ENCODE measurements at regions not wholly inside any gene's neighbourhood (a gene's known extent, or its start where the extent isn't known, plus 50 kb on each side); places are given as distances from the start of the nearest gene placed in this dataset.

DNA sequence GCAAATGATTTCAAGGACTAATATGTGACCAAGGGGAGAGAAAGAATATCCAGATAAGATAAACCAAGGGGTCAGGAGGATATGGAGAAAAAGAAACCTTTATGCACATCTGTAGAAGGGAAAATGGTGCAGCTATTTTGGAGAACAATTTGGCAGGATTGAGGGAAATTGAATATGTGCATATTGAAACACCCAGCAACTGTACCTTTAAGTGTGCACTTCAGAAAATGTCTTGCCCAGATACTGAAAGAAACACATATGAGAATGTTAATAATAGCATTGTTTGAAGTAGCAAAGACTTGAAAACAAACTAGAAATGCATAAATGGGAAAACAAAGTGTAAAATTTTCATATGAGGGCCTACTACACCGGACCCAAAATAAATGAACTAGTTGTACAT, 599.6 kb downstream of the PSAT1 start:
- Histone ChIP-seq H3K4me1 (no peaks in the 10 kb centered on the region), H3K27me3 (no peaks in the 10 kb centered on the region), H3K9me3 (no peaks in the 10 kb centered on the region), H3K36me3 (no peaks in the 10 kb centered on the region), H3K27ac (no peak overlapping the region), H3K4me3 (no peak overlapping the region)
- 76 to 89% methylated on average over 1 of the region's 1 CpG for WGBS, 2 donors (ENCODE audit: low coverage in 1 of 2)
- intact Hi-C loops (cut with DNase I; ENCODE audit: low total_unique reads) (no loop called here), in situ Hi-C loops (cut with MboI; ENCODE audit: low pct_ligation_motif_present in 1 of 4, low pct_unique_long_range_greater_than_20kb in 1 of 4, low sequenced_read_pairs in 3 of 4) (no loop called here)
- no peak for TF ChIP-seq POLR2A (IDR thresholded peaks at IDR 0.05)
- TF ChIP-seq POLR2AphosphoS5 (IDR thresholded peaks at IDR 0.05) = no peak
- TF ChIP-seq, protein P1, sequence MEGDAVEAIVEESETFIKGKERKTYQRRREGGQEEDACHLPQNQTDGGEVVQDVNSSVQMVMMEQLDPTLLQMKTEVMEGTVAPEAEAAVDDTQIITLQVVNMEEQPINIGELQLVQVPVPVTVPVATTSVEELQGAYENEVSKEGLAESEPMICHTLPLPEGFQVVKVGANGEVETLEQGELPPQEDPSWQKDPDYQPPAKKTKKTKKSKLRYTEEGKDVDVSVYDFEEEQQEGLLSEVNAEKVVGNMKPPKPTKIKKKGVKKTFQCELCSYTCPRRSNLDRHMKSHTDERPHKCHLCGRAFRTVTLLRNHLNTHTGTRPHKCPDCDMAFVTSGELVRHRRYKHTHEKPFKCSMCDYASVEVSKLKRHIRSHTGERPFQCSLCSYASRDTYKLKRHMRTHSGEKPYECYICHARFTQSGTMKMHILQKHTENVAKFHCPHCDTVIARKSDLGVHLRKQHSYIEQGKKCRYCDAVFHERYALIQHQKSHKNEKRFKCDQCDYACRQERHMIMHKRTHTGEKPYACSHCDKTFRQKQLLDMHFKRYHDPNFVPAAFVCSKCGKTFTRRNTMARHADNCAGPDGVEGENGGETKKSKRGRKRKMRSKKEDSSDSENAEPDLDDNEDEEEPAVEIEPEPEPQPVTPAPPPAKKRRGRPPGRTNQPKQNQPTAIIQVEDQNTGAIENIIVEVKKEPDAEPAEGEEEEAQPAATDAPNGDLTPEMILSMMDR (IDR thresholded peaks at IDR 0.05) = no peak
- TF ChIP-seq EP300 (IDR thresholded peaks at IDR 0.05; ENCODE audit: low read depth) = no peak
- no peak for DNase-seq

DNA sequence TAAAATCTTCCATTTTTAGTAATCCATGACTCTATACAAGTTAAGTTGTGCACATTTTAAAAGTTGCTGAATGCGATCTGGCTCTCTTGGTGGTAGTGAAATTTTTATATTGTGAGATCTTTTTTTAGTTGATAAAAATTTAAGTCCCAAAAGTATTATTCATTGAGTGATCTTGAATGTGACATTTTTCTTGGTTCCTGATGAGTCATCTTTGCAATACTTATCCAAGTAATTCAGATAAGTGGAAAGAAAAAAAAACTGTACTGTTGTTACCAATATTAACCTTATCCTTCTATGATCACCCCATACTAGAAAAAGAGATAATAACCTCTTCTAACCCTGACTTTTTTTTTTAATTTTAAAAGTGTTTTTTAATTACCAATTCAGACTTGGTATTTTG, 601.3 kb downstream of the PSAT1 start:
- intact Hi-C loops (cut with DNase I; ENCODE audit: low total_unique reads) (no loop called here), in situ Hi-C loops (cut with MboI; ENCODE audit: low pct_ligation_motif_present in 1 of 4, low pct_unique_long_range_greater_than_20kb in 1 of 4, low sequenced_read_pairs in 3 of 4) (no loop called here)
- no peak overlapping the region for H3K27ac ChIP-seq

DNA sequence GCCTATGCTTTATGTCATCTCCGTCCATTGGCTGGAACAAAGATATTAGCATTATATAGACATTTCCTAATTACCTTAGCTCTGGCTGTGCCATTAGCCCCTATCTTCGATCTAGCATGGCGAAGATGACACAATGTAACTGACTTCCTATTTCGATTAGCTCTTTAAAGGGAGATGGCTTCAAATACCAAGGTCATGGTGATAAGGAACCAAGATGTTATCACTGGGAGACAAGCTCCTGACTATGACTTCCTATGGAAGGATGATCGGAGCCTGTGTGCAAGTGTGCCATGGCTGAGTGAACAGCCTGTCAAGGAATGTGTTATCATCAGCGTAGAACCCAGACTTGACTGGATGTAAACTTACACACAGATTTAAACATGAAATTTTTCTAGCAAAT, 602.1 kb downstream of the PSAT1 start:
- no peak for TF ChIP-seq POLR2AphosphoS5 (IDR thresholded peaks at IDR 0.05)
- TF ChIP-seq, protein P1 (IDR thresholded peaks at IDR 0.05) = no peak
- TF ChIP-seq EP300 (IDR thresholded peaks at IDR 0.05; ENCODE audit: low read depth) = no peak
- no peak for TF ChIP-seq POLR2A (IDR thresholded peaks at IDR 0.05)
- H3K27me3 ChIP-seq = no peaks in the 10 kb centered on the region
- H3K27ac ChIP-seq = no peak overlapping the region
- no peaks in the 10 kb centered on the region for H3K36me3 ChIP-seq
- DNase-seq = no peak
- WGBS, 2 donors (ENCODE audit: low coverage in 1 of 2) = 82 to 87% methylated on average over 3 to 6 of the region's 6 CpGs
- H3K4me3 ChIP-seq = no peak overlapping the region
- H3K4me1 ChIP-seq = no peaks in the 10 kb centered on the region
- in situ Hi-C loops (cut with MboI; ENCODE audit: low pct_ligation_motif_present in 1 of 4, low pct_unique_long_range_greater_than_20kb in 1 of 4, low sequenced_read_pairs in 3 of 4) (no loop called here), intact Hi-C loops (cut with DNase I; ENCODE audit: low total_unique reads) (no loop called here)
- no peaks in the 10 kb centered on the region for H3K9me3 ChIP-seq

More for the DNA sequence above, 601.3 kb downstream of the PSAT1 start:
- WGBS, 2 donors (ENCODE audit: low coverage in 1 of 2) = 83 to 87% methylated on average over 1 of the region's 1 CpG
- Histone ChIP-seq H3K27me3 (no peaks in the 10 kb centered on the region), H3K36me3 (no peaks in the 10 kb centered on the region), H3K4me1 (no peaks in the 10 kb centered on the region), H3K9me3 (no peaks in the 10 kb centered on the region), H3K4me3 (no peak overlapping the region)
- DNase-seq = no peak
- TF ChIP-seq POLR2AphosphoS5 (IDR thresholded peaks at IDR 0.05) (no peak), EP300 (IDR thresholded peaks at IDR 0.05; ENCODE audit: low read depth) (no peak), POLR2A (IDR thresholded peaks at IDR 0.05) (no peak)

DNA sequence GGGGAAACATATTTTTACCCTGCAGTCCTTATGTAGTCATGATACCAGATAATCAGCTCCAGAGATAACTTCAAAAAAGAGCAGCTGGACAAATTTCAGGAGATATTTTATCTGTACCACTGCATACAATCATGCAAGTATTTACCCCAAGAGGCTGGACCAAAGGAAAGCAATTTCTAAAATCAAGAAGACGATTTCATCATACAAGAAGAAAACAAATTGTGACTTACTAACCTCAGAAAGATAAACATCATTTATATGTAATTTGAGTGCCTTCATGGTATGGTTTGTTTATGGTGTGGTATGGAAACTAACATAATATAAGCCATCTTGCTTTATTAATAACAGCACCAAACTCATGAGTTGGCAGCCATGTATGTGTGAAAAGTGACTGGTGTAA, 603.6 kb downstream of the PSAT1 start:
- intact Hi-C loops (cut with DNase I; ENCODE audit: low total_unique reads) (no loop called here), in situ Hi-C loops (cut with MboI; ENCODE audit: low pct_ligation_motif_present in 1 of 4, low pct_unique_long_range_greater_than_20kb in 1 of 4, low sequenced_read_pairs in 3 of 4) (no loop called here)
- no peak for TF ChIP-seq POLR2AphosphoS5 (IDR thresholded peaks at IDR 0.05)
- 60 to 67% methylated on average over 1 of the region's 1 CpG for WGBS, 2 donors (ENCODE audit: low coverage in 1 of 2)
- Histone ChIP-seq H3K4me1 (no peaks in the 10 kb centered on the region), H3K9me3 (no peaks in the 10 kb centered on the region), H3K36me3 (no peaks in the 10 kb centered on the region), H3K4me3 (no peak overlapping the region), H3K27ac (no peak overlapping the region), H3K27me3 (no peaks in the 10 kb centered on the region)
- no peak for DNase-seq

DNA sequence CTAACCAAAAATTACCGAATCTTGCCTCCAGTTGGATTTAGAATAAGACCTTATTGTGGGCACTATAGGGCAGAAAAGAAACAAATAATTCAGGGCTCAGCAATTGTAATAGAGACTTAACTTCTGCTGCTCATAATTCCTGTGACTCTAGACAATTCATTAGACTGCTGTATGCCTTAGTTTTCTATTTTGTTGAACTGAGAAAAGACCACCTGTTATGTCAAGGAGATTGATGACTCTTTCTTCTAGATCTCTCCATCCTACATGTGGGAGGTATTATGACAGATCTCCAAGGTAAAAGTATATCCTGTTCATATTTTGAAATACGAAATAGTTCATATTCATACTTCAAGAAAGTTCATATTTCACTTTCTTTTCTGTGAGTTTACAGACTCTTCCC, 605.1 kb downstream of the PSAT1 start:
- WGBS, 2 donors (ENCODE audit: low coverage in 1 of 2) = 75 to 84% methylated on average over 2 of the region's 2 CpGs
- TF ChIP-seq POLR2AphosphoS5 (IDR thresholded peaks at IDR 0.05) (no peak), EP300 (IDR thresholded peaks at IDR 0.05; ENCODE audit: low read depth) (no peak), POLR2A (IDR thresholded peaks at IDR 0.05) (no peak)
- TF ChIP-seq, protein P1 (IDR thresholded peaks at IDR 0.05) = no peak
- no peak for DNase-seq
- in situ Hi-C loops (cut with MboI; ENCODE audit: low pct_ligation_motif_present in 1 of 4, low pct_unique_long_range_greater_than_20kb in 1 of 4, low sequenced_read_pairs in 3 of 4) (no loop called here), intact Hi-C loops (cut with DNase I; ENCODE audit: low total_unique reads) (no loop called here)
- no peaks in the 10 kb centered on the region for H3K4me1 ChIP-seq
- no peaks in the 10 kb centered on the region for H3K36me3 ChIP-seq
- H3K9me3 ChIP-seq = no peaks in the 10 kb centered on the region
- H3K27me3 ChIP-seq = no peaks in the 10 kb centered on the region
- no peak overlapping the region for H3K27ac ChIP-seq
- H3K4me3 ChIP-seq = no peak overlapping the region

Measured in transverse colon (tissue), 4 donors.